ENCODE measurements at regions not wholly inside any gene's neighbourhood (a gene's known extent, or its start where the extent isn't known, plus 50 kb on each side); places are given as distances from the start of the nearest gene placed in this dataset.

- DNase-seq (ENCODE audit: low read depth in 2 of 3, low spot score in 2 of 3) = no peak
Observed at GRCh38 chr5:35478856-35479682, 138.6 kb upstream of the SPEF2 start.

GRCh38 chr5:35477911-35478310 lies 139.8 kb upstream of the SPEF2 start:
- no peak for DNase-seq (ENCODE audit: low read depth in 2 of 3, low spot score in 2 of 3)

- no peak for DNase-seq (ENCODE audit: low read depth in 2 of 3, low spot score in 2 of 3)
Observed at GRCh38 chr5:35477321-35477720, 140.3 kb upstream of the SPEF2 start.

GRCh38 chr5:35476797-35477196 lies 140.9 kb upstream of the SPEF2 start:
- no peak for DNase-seq (ENCODE audit: low read depth in 2 of 3, low spot score in 2 of 3)

- no peak for DNase-seq (ENCODE audit: low read depth in 2 of 3, low spot score in 2 of 3)
Observed at GRCh38 chr5:35476036-35476435, 141.6 kb upstream of the SPEF2 start.

- no peak for DNase-seq (ENCODE audit: low read depth in 2 of 3, low spot score in 2 of 3)
Observed at GRCh38 chr5:35473589-35473988, 144.1 kb upstream of the SPEF2 start.

- no peak for DNase-seq (ENCODE audit: low read depth in 2 of 3, low spot score in 2 of 3)
Observed at GRCh38 chr5:35470866-35471265, 146.8 kb upstream of the SPEF2 start.

GRCh38 chr5:35468811-35469210 lies 148.9 kb upstream of the SPEF2 start:
- no peak for DNase-seq (ENCODE audit: low read depth in 2 of 3, low spot score in 2 of 3)

- DNase-seq (ENCODE audit: low read depth in 2 of 3, low spot score in 2 of 3) = no peak
Observed at GRCh38 chr5:35466746-35467145, 150.9 kb upstream of the SPEF2 start.

GRCh38 chr5:35464757-35465156 lies 152.9 kb upstream of the SPEF2 start:
- DNase-seq (ENCODE audit: low read depth in 2 of 3, low spot score in 2 of 3) = no peak

GRCh38 chr5:35461530-35461929 lies 156.1 kb upstream of the SPEF2 start:
- no peak for DNase-seq (ENCODE audit: low read depth in 2 of 3, low spot score in 2 of 3)

- DNase-seq (ENCODE audit: low read depth in 2 of 3, low spot score in 2 of 3) = no peak
Observed at GRCh38 chr5:35458824-35459207, 158.8 kb upstream of the SPEF2 start.

GRCh38 chr5:35457912-35458823 lies 159.5 kb upstream of the SPEF2 start:
- no peak for DNase-seq (ENCODE audit: low read depth in 2 of 3, low spot score in 2 of 3)

- no peak for DNase-seq (ENCODE audit: low read depth in 2 of 3, low spot score in 2 of 3)
Observed at GRCh38 chr5:35456506-35456905, 161.2 kb upstream of the SPEF2 start.

GRCh38 chr5:35454011-35454525 lies 163.6 kb upstream of the SPEF2 start:
- DNase-seq (ENCODE audit: low read depth in 2 of 3, low spot score in 2 of 3) = no peak

- no peak for DNase-seq (ENCODE audit: low read depth in 2 of 3, low spot score in 2 of 3)
Observed at GRCh38 chr5:35443803-35444595, 173.7 kb upstream of the SPEF2 start.

- no peak for DNase-seq (ENCODE audit: low read depth in 2 of 3, low spot score in 2 of 3)
Observed at GRCh38 chr5:35442885-35443639, 174.6 kb upstream of the SPEF2 start.

GRCh38 chr5:35440409-35440808 lies 177.3 kb upstream of the SPEF2 start:
- DNase-seq (ENCODE audit: low read depth in 2 of 3, low spot score in 2 of 3) = no peak

- no peak for DNase-seq (ENCODE audit: low read depth in 2 of 3, low spot score in 2 of 3)
Observed at GRCh38 chr5:35438786-35439185, 178.9 kb upstream of the SPEF2 start.

GRCh38 chr5:35438288-35438687 lies 179.4 kb upstream of the SPEF2 start:
- no peak for DNase-seq (ENCODE audit: low read depth in 2 of 3, low spot score in 2 of 3)
